Esophagus muscularis mucosa (tissue), 4 donors: ENCODE measurements at regions not wholly inside any gene's neighbourhood (a gene's known extent, or its start where the extent isn't known, plus 50 kb on each side); places are given as distances from the start of the nearest gene placed in this dataset.
A peak's percentile ranks its signal among the peaks of the same experiment; 100 is the strongest.

ENCODE experiments used
- DNase-seq: peaks from one replicate; pipeline ENCODE4 v3.0.0-alpha.2; 2017; ENCODE audit errors: extremely low spot score
- H3K27ac ChIP-seq, 4 donors: fragments of 200-600 bp; sonication (generic); replicated peaks in 1 of 4; 1 replicate in 3 of 4; 2 replicates in 1 of 4; pipeline ENCODE4 v1.5.1; 2016 to 2019; ENCODE audit warnings: mild to moderate bottlenecking in 1 of 4
- H3K27me3 ChIP-seq, 4 donors: fragments of 200-600 bp; sonication (generic); one replicate each; pipeline versions ENCODE4 v1.5.1 to v1.6.0; 2016 to 2019
- H3K36me3 ChIP-seq, 4 donors: fragments of 200-600 bp; sonication (generic); one replicate each; pipeline ENCODE4 v1.5.1; 2016 to 2019
- H3K4me1 ChIP-seq, 4 donors: fragments of 200-600 bp; sonication (generic); one replicate each; pipeline ENCODE4 v1.5.1; 2016 to 2019
- H3K4me3 ChIP-seq, 4 donors: fragments of 200-600 bp; sonication (generic); 1 replicate in 2 of 4; 2 replicates in 2 of 4; pipeline ENCODE4 v1.5.1; 2016 to 2019; ENCODE audit warnings: mild to moderate bottlenecking in 4 of 4, moderate library complexity in 1 of 4
- H3K9me3 ChIP-seq, 4 donors: fragments of 200-600 bp; sonication (generic); 1 replicate in 3 of 4; 2 replicates in 1 of 4; pipeline ENCODE4 v1.5.1; 2016 to 2019
- CTCF ChIP-seq, 3 experiments: fragments of 200-600 bp in 2 of 3; fragments of 450-650 bp in 1 of 3; sonication (generic) in 2 of 3; IDR thresholded peaks; one replicate each; pipeline ENCODE4 v1.5.1; 2017 to 2019; ENCODE audit warnings: antibody characterized with exemption in 3 of 3, mild to moderate bottlenecking in 2 of 3, moderate library complexity in 1 of 3
- EP300 ChIP-seq: sonication (generic); formaldehyde crosslinking; IDR thresholded peaks from one replicate; pipeline ENCODE4 v1.6.1; 2017; ENCODE audit warnings: antibody characterized with exemption
- POLR2A ChIP-seq: fragments of 450-650 bp; IDR thresholded peaks from one replicate; pipeline ENCODE4 v1.6.1; 2017; ENCODE audit warnings: antibody characterized with exemption, moderate library complexity, mild to moderate bottlenecking, low read depth
- POLR2AphosphoS5 ChIP-seq, 2 donors: sonication (generic); formaldehyde crosslinking; IDR thresholded peaks; one replicate each; pipeline ENCODE4 v1.6.1; 2017; ENCODE audit warnings: antibody characterized with exemption in 2 of 2
- WGBS: methylation state at CpG from one replicate; pipeline ENCODE4 v1.1.5; 2018; 5-methylcytosine and 5-hydroxymethylcytosine counted together
- intact Hi-C: fragments of 100-400 bp; cut with DNase I; formaldehyde crosslinking; loops from one replicate; pipeline ENCODE4 v1.15.1; 2023

DNA sequence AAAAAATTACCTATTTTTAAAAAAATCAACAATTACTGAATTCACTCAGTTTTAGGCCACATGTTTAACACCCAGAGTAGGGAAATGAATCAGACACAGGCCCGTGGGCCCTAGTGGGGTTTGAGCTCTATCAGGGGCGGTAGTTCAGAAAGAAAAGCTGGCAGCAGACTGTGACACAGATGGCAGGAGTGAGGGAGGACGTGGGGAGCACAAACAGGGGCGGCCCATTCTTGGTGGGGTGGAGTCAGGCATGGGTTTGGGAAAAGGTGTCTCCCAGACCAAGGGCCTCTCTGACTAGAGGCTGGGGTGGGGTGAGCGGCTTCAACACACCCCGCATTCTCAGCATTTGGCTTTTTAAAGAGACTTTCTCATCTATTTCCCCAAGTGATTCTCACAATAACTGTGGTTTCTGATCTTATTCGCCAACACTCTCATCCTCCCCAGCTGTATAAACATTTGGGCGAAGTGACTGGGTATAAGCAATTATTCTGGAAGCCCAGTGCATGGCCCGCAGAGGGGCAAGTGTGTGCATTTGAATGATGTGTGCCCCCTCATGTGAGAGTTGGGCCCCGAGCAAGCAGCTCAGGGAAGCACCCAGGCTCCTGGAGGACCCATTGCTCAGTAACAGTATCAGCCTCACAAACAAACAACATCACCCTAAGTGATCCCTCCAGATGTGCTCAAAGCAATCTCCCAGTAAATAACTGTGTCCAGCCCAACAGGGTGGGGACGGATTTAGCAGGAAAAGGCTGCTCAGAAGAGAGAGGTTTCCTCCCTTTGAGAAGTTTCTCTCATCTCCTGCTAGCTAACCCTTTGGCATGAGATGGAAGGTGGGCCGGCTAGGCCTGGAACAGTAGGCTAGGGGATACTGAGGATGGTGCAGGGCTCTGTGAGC lies 437.6 kb upstream of the ZMIZ1 start:
- Histone ChIP-seq H3K4me3 (no peak overlapping the region), H3K9me3 (no peaks in the 10 kb centered on the region), H3K36me3 (no peaks in the 10 kb centered on the region), H3K27ac (peak overlapping the region in 2 of 4 donors; percentile 3 to 18), H3K4me1 (peaks cover 8 to 15% (median 11%) of the 10 kb centered on the region in 4 donors), H3K27me3 (no peaks in the 10 kb centered on the region)
- WGBS, result 77% methylated on average over 11 of the region's 12 CpGs
- TF ChIP-seq POLR2A, result no peak
- no peak for TF ChIP-seq EP300
- TF ChIP-seq CTCF (IDR thresholded peaks at IDR 0.05), result no peak
- no peak for TF ChIP-seq POLR2AphosphoS5 (IDR thresholded peaks at IDR 0.05)
- intact Hi-C loops, result no loop called here
- no peak for DNase-seq

GRCh38 chr10:78634389-78634815 lies 434.4 kb upstream of the ZMIZ1 start:
- H3K4me3 ChIP-seq, result no peak overlapping the region
- peak overlapping the region in 1 of 4 donors; percentile 2 for H3K27ac ChIP-seq
- intact Hi-C loops, result no loop called here
- DNase-seq, result no peak
- no peaks in the 10 kb centered on the region for H3K9me3 ChIP-seq
- WGBS, result 57% methylated on average over 2 of the region's 2 CpGs
- TF ChIP-seq POLR2A (no peak), POLR2AphosphoS5 (IDR thresholded peaks at IDR 0.05) (no peak), EP300 (no peak), CTCF (IDR thresholded peaks at IDR 0.05) (no peak)
- H3K27me3 ChIP-seq, result no peaks in the 10 kb centered on the region
- peaks cover 8 to 15% (median 11%) of the 10 kb centered on the region in 4 donors for H3K4me1 ChIP-seq
- H3K36me3 ChIP-seq, result no peaks in the 10 kb centered on the region

DNA sequence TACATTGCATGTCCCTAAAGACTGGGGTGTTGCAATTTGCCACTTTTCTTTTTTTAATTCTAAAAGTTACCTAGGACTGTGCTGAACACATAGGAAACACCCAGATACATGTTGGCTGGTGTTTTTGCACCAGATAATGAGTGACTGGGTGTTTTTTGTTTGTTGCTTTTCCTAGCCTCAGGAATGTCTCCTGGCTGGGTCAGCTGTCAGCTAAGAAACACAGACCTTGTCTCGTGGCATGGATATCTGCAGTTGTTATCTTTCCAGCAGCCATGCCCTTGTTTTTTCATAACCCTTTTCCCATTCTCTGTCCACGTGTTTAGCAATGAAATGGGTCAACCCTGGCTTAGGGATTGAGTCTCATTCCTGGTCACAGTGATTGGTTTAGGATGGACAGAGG lies 433.9 kb upstream of the ZMIZ1 start:
- Histone ChIP-seq H3K36me3 (no peaks in the 10 kb centered on the region), H3K9me3 (no peaks in the 10 kb centered on the region), H3K27me3 (no peaks in the 10 kb centered on the region), H3K4me3 (no peak overlapping the region), H3K27ac (peak overlapping the region in 1 of 4 donors; percentile 2), H3K4me1 (peaks cover 8 to 15% (median 11%) of the 10 kb centered on the region in 4 donors)
- intact Hi-C loops, result no loop called here
- WGBS, result 35% methylated on average over 2 of the region's 2 CpGs
- DNase-seq, result no peak
- no peak for TF ChIP-seq POLR2AphosphoS5 (IDR thresholded peaks at IDR 0.05)
- no peak for TF ChIP-seq CTCF (IDR thresholded peaks at IDR 0.05)
- TF ChIP-seq POLR2A, result no peak
- no peak for TF ChIP-seq EP300

DNA sequence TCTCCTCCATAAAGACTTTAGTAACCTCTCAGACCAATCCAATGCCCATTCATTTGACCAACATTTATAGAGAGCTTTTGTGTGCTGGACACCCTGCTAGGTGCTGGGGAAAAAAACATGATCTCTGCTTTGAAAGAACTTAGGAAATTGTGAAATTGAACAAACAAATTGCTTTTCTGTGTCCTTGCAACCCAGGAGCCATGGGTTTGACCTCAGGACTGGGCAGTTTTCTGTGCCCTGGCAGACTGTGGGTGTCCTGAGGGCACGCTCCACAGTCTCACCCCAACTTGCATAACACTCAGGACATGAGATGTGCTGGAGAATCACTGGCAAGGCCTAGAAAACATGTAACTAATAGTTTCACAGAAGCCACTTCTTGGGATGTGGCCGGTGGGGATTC lies 429.1 kb upstream of the ZMIZ1 start:
- DNase-seq, result no peak
- 89% methylated on average over 2 of the region's 2 CpGs for WGBS
- no peaks in the 10 kb centered on the region for H3K27me3 ChIP-seq
- no peaks in the 10 kb centered on the region for H3K36me3 ChIP-seq
- H3K9me3 ChIP-seq, result peaks cover 0 to 2% (median 0%) of the 10 kb centered on the region in 4 donors
- TF ChIP-seq POLR2AphosphoS5 (IDR thresholded peaks at IDR 0.05), result no peak
- peaks cover 3 to 17% (median 14%) of the 10 kb centered on the region in 4 donors for H3K4me1 ChIP-seq
- intact Hi-C loops, result no loop called here
- no peak overlapping the region for H3K27ac ChIP-seq
- H3K4me3 ChIP-seq, result no peak overlapping the region

DNA sequence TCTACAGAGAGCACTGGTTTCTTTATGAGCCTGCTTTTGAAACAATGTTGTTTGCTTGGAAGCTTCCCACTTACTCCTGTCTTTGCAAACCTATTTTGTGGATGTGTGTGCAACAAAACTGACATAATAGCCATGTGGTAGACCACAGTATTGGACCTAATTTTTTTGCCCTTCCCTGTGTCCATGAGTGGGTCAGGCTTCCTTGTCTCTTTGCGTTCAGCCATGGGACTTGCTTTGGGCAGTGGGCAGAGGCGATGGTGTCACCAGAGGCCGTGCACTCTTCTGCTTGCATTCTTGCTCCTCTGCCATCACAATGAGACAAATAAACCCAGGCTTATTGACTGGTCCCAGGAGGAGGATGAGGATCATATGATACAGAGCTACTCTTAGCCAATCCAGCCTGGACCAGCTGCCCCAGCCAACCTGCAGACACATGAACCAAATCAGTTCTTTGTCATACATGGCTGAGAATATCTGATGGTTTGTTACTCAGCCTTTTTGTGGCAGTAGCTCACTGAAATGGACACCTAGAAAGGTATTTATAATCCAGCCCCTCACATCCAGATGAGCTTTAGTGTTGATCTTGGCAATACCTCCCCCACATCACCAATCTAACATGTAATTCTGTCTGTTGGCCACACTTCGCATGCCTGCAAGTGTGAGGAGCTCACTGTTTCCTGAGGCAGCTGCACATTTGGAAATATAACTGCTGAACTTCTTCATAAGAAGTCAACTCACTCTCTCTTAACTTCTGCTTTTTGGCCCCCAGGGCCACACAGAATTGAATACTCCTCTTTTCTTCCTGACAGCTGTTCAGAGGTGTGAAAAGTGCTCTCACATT lies 427.8 kb upstream of the ZMIZ1 start:
- intact Hi-C loops, result no loop called here
- H3K4me3 ChIP-seq, result no peak overlapping the region
- no peak for DNase-seq
- H3K27ac ChIP-seq, result no peak overlapping the region
- H3K36me3 ChIP-seq, result no peaks in the 10 kb centered on the region
- TF ChIP-seq POLR2AphosphoS5 (IDR thresholded peaks at IDR 0.05) (no peak), POLR2A (no peak), CTCF (IDR thresholded peaks at IDR 0.05) (no peak), EP300 (no peak)
- WGBS, result 81% methylated on average over 4 of the region's 4 CpGs
- peaks cover 0 to 5% (median 0%) of the 10 kb centered on the region in 4 donors for H3K9me3 ChIP-seq
- H3K4me1 ChIP-seq, result peaks cover 0 to 10% (median 9%) of the 10 kb centered on the region in 4 donors
- no peaks in the 10 kb centered on the region for H3K27me3 ChIP-seq
